Endodermal cell (in vitro differentiated cells): ENCODE measurements at regions not wholly inside any gene's neighbourhood (a gene's known extent, or its start where the extent isn't known, plus 50 kb on each side); places are given as distances from the start of the nearest gene placed in this dataset.
A peak's percentile ranks its signal among the peaks of the same experiment; 100 is the strongest.
"Not testable (repeated sequence)": the region's sequence is repeated elsewhere in the genome, so short reads cannot be mapped to it uniquely, and the experiment has no call there.

Experiments
- DNase-seq: peaks from one replicate; pipeline ENCODE4 v3.0.0-alpha.2; 2017
- H3K27ac ChIP-seq: 2 replicates; pipeline ENCODE4 v1.5.1; 2013; ENCODE audit warnings: mild to moderate bottlenecking, low read depth, low read length, moderate library complexity
- H3K27me3 ChIP-seq: 2 replicates; pipeline ENCODE4 v1.6.1; 2013; ENCODE audit warnings: mild to moderate bottlenecking, low read length, moderate library complexity; ENCODE audit not compliant: insufficient read depth, control insufficient read depth, poor library complexity, severe bottlenecking
- H3K36me3 ChIP-seq: 2 replicates; pipeline ENCODE4 v1.7.0; 2013; ENCODE audit warnings: mild to moderate bottlenecking, low read length, moderate library complexity; ENCODE audit not compliant: control insufficient read depth, insufficient read depth
- H3K4me1 ChIP-seq: one replicate; pipeline ENCODE4 v1.7.0; 2013; ENCODE audit warnings: low read length; ENCODE audit not compliant: control insufficient read depth, insufficient read depth
- H3K4me3 ChIP-seq: 2 replicates; pipeline ENCODE4 v1.5.1; 2013; ENCODE audit warnings: mild to moderate bottlenecking, low read length, moderate library complexity
- H3K9ac ChIP-seq: 2 replicates; pipeline ENCODE4 v1.6.1; 2013; ENCODE audit warnings: mild to moderate bottlenecking, low read length, moderate library complexity; ENCODE audit not compliant: poor library complexity, severe bottlenecking; ENCODE audit errors: extremely low read depth
- H3K9me3 ChIP-seq: 2 replicates; pipeline ENCODE4 v1.6.1; 2013; ENCODE audit warnings: mild to moderate bottlenecking, low read length, moderate library complexity; ENCODE audit not compliant: control insufficient read depth
- H3K27ac Mint-ChIP-seq: 2 replicates; pipeline ENCODE4 v1.8.0; 2020; ENCODE audit warnings: mixed read lengths
- H3K27me3 Mint-ChIP-seq: 2 replicates; pipeline ENCODE4 v1.8.0; 2021; ENCODE audit warnings: mild to moderate bottlenecking, mixed read lengths; ENCODE audit not compliant: insufficient read depth
- H3K36me3 Mint-ChIP-seq: 2 replicates; pipeline ENCODE4 v1.8.0; 2020; ENCODE audit warnings: low read depth, mixed read lengths
- H3K4me1 Mint-ChIP-seq: 2 replicates; pipeline ENCODE4 v1.8.0; 2020; ENCODE audit warnings: mixed read lengths
- H3K4me3 Mint-ChIP-seq: 2 replicates; pipeline ENCODE4 v1.8.0; 2020; ENCODE audit warnings: mild to moderate bottlenecking, moderate library complexity, mixed read lengths
- H3K9me3 Mint-ChIP-seq: 2 replicates; pipeline ENCODE4 v1.8.0; 2020; ENCODE audit warnings: mild to moderate bottlenecking, mixed read lengths
- CTCF ChIP-seq: fragments of 200-600 bp; sonication (generic); conservative IDR thresholded peaks from 2 replicates; pipeline ENCODE4 v1.5.0; 2021; ENCODE audit warnings: antibody characterized with exemption, mild to moderate bottlenecking
- WGBS, 2 experiments: methylation state at CpG; one replicate each; pipeline versions ENCODE4 v1.1.5 to v1.1.7; 2013; ENCODE audit warnings: missing lambda C conversion rate in 2 of 2, mixed read lengths in 1 of 2; ENCODE audit not compliant: insufficient coverage in 1 of 2, insufficient read length in 1 of 2; 5-methylcytosine and 5-hydroxymethylcytosine counted together

GRCh38 chr1:234763910-234764309, 153.9 kb upstream of the IRF2BP2 start:
- no peak for TF ChIP-seq CTCF
- H3K4me1 ChIP-seq, result peaks cover 9% of the 10 kb centered on the region
- H3K9me3 ChIP-seq, result no peaks in the 10 kb centered on the region
- no peak overlapping the region for H3K4me3 ChIP-seq
- Mint-ChIP-seq H3K9me3 (no peaks in the 10 kb centered on the region), H3K4me1 (peaks cover 22% of the 10 kb centered on the region), H3K36me3 (no peaks in the 10 kb centered on the region), H3K4me3 (no peak overlapping the region), H3K27me3 (peaks cover 5% of the 10 kb centered on the region), H3K27ac (no peak overlapping the region)
- H3K9ac ChIP-seq, result no peak overlapping the region
- DNase-seq, result no peak
- H3K36me3 ChIP-seq, result no peaks in the 10 kb centered on the region
- H3K27me3 ChIP-seq, result no peaks in the 10 kb centered on the region
- H3K27ac ChIP-seq, result no peak overlapping the region
- 88% methylated on average over 6 to 8 of the region's 8 CpGs for WGBS, 2 experiments

GRCh38 chr1:234763367-234763766, 153.4 kb upstream of the IRF2BP2 start:
- H3K4me1 ChIP-seq, result peaks cover 4% of the 10 kb centered on the region
- H3K27ac Mint-ChIP-seq, result no peak overlapping the region
- H3K9ac ChIP-seq, result no peak overlapping the region
- H3K27me3 Mint-ChIP-seq, result peaks cover 5% of the 10 kb centered on the region
- DNase-seq, result no peak
- no peak overlapping the region for H3K4me3 Mint-ChIP-seq
- peaks cover 16% of the 10 kb centered on the region for H3K4me1 Mint-ChIP-seq
- no peak for TF ChIP-seq CTCF
- no peaks in the 10 kb centered on the region for H3K27me3 ChIP-seq
- 78 to 82% methylated on average over 5 of the region's 5 CpGs for WGBS, 2 experiments
- no peaks in the 10 kb centered on the region for H3K36me3 ChIP-seq
- no peak overlapping the region for H3K27ac ChIP-seq
- H3K9me3 Mint-ChIP-seq, result no peaks in the 10 kb centered on the region
- H3K9me3 ChIP-seq, result no peaks in the 10 kb centered on the region
- H3K4me3 ChIP-seq, result no peak overlapping the region
- H3K36me3 Mint-ChIP-seq, result no peaks in the 10 kb centered on the region

- WGBS, 2 experiments, result 88 to 91% methylated on average over 2 to 5 of the region's 5 CpGs
- H3K36me3 ChIP-seq, H3K27ac Mint-ChIP-seq, H3K4me1 ChIP-seq, DNase-seq, H3K4me3 Mint-ChIP-seq, H3K27ac ChIP-seq, H3K4me3 ChIP-seq, H3K4me1 Mint-ChIP-seq, H3K36me3 Mint-ChIP-seq, H3K27me3 Mint-ChIP-seq, H3K9me3 Mint-ChIP-seq, H3K9ac ChIP-seq, H3K27me3 ChIP-seq, H3K9me3 ChIP-seq: not testable (repeated sequence)
Observed at GRCh38 chr1:234762127-234762526, 152.1 kb upstream of the IRF2BP2 start.

- no peak overlapping the region for H3K27ac ChIP-seq
- Mint-ChIP-seq H3K4me1 (peaks cover 19% of the 10 kb centered on the region), H3K27ac (peak overlapping the region; percentile 54), H3K9me3 (no peaks in the 10 kb centered on the region), H3K27me3 (peaks cover 13% of the 10 kb centered on the region), H3K4me3 (no peak overlapping the region), H3K36me3 (no peaks in the 10 kb centered on the region)
- no peaks in the 10 kb centered on the region for H3K36me3 ChIP-seq
- 85 to 100% methylated on average over 2 to 6 of the region's 6 CpGs for whole genome bisulfite sequencing, 2 experiments
- no peak for TF ChIP-seq CTCF
- peak; percentile 83 for DNase-seq
- H3K4me3 ChIP-seq, result no peak overlapping the region
- no peaks in the 10 kb centered on the region for H3K9me3 ChIP-seq
- no peaks in the 10 kb centered on the region for H3K27me3 ChIP-seq
- H3K4me1 ChIP-seq, result peaks cover 2% of the 10 kb centered on the region
- H3K9ac ChIP-seq, result no peak overlapping the region
Observed at GRCh38 chr1:234760303-234760723, 150.3 kb upstream of the IRF2BP2 start.
